Epithelial cell of proximal tubule (primary cell): ENCODE measurements at regions not wholly inside any gene's neighbourhood (a gene's known extent, or its start where the extent isn't known, plus 50 kb on each side); places are given as distances from the start of the nearest gene placed in this dataset.

Source experiments
- DNase-seq: peaks from one replicate; pipeline ENCODE4 v3.0.0-alpha.2; 2011; ENCODE audit warnings: low read depth
- H3K4me3 ChIP-seq: 2 replicates; pipeline ENCODE4 v1.5.1; 2011; ENCODE audit warnings: low read depth, mild to moderate bottlenecking, low read length
- TF ChIP-seq, protein P1 (sequence below): conservative IDR thresholded peaks from 2 replicates; pipeline ENCODE4 v1.5.1; 2012; ENCODE audit warnings: low read depth, mild to moderate bottlenecking, low read length

DNA sequence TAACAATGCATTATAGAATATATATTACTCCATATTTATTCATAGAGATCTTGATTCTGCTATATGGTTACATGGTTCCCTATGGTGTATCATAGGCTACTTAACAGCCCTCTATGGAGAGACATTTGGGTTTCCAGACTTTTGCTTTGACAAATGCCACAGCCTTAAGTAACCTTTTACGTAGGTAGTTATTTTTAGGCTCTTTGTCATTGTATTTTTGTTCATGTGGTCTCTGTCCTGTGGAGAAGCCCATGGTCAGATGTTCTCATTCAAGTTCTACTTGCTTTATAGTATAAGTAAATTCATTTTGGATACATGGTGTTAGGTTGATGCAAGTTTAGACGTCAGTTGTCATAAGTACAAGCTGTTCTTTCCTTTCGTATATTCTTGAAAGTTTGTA, 275.2 kb upstream of the THSD7B start:
- no peak for DNase-seq
- TF ChIP-seq, protein P1, sequence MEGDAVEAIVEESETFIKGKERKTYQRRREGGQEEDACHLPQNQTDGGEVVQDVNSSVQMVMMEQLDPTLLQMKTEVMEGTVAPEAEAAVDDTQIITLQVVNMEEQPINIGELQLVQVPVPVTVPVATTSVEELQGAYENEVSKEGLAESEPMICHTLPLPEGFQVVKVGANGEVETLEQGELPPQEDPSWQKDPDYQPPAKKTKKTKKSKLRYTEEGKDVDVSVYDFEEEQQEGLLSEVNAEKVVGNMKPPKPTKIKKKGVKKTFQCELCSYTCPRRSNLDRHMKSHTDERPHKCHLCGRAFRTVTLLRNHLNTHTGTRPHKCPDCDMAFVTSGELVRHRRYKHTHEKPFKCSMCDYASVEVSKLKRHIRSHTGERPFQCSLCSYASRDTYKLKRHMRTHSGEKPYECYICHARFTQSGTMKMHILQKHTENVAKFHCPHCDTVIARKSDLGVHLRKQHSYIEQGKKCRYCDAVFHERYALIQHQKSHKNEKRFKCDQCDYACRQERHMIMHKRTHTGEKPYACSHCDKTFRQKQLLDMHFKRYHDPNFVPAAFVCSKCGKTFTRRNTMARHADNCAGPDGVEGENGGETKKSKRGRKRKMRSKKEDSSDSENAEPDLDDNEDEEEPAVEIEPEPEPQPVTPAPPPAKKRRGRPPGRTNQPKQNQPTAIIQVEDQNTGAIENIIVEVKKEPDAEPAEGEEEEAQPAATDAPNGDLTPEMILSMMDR, result no peak
- no peak overlapping the region for H3K4me3 ChIP-seq

DNA sequence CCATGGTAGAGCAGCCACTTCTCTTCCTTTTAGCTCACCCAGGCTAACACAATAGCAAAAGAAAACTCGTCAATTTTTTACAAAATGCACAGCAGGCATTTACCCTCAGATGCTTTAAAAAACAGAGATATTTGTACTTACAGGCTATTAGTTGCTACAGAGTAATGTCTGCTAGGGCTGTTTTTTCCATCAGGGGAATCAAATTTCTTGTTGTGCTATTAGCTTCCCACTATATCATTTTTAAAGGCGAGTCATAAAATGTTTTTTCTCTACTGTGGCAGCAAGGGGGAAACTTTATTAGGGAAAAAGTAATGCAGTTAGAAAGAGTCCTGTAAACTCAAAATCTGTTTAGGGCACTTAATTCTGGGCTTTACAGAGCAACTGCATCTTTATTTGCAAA, 277.9 kb upstream of the THSD7B start:
- TF ChIP-seq, protein P1, result no peak
- no peak for DNase-seq
- no peak overlapping the region for H3K4me3 ChIP-seq

GRCh38 chr2:136486115-136486514, 279.2 kb upstream of the THSD7B start:
- DNase-seq, result no peak
- TF ChIP-seq, protein P1, result no peak

DNA sequence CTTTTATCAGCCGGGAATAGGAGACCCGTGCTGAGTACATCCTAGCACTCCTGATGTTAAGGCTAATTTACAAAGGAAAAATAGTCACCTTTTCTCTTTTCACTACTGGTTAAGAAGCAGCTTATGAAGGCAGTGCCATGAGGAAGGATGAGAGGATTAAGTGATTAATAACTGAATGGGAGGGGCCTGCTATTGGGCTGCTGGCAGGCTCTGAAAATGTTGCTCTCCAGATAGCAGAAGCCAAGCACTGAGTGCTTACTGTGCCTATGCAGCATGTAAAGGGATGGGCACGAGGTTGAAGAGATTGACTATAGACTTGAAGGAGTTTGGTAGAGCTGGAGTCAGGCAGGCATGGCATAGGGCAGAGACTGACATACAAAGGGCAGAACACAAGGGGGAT, 282.4 kb upstream of the THSD7B start:
- TF ChIP-seq, protein P1, result no peak
- H3K4me3 ChIP-seq, result no peak overlapping the region
- DNase-seq, result no peak

More at GRCh38 chr2:136486115-136486514, 279.2 kb upstream of the THSD7B start:
- no peak overlapping the region for H3K4me3 ChIP-seq

DNA sequence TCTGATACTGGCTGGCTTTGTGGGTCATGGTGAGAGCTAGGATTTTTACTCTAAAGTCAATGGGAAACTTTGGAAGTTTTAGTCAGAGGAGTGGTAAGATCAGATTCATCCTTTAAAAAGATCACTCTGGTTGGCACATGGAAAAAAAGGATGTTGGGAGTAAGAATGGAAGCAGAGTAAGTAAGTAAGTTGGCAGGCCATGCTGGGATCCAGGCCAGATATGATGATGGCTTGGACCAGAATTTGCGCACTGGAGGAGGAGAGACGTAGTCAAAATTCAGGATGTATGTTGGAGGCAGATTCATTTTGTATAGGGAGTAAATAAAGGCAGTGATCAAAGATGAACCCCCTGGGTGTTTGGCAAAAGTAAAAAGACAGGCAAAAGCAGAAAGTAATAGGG, 283.3 kb upstream of the THSD7B start:
- TF ChIP-seq, protein P1, result no peak
- DNase-seq, result no peak

GRCh38 chr2:136479696-136480095, 285.6 kb upstream of the THSD7B start:
- no peak overlapping the region for H3K4me3 ChIP-seq
- no peak for DNase-seq
- TF ChIP-seq, protein P1, result no peak

More for the DNA sequence above, 283.3 kb upstream of the THSD7B start:
- no peak overlapping the region for H3K4me3 ChIP-seq

- TF ChIP-seq, protein P1, result no peak
- no peak for DNase-seq
- H3K4me3 ChIP-seq, result no peak overlapping the region
Measured at GRCh38 chr2:136468799-136469369, 296.5 kb upstream of the THSD7B start.
